ENCODE measurements at regions not wholly inside any gene's neighbourhood (a gene's known extent, or its start where the extent isn't known, plus 50 kb on each side); places are given as distances from the start of the nearest gene placed in this dataset.
A peak's percentile ranks its signal among the peaks of the same experiment; 100 is the strongest.

DNA sequence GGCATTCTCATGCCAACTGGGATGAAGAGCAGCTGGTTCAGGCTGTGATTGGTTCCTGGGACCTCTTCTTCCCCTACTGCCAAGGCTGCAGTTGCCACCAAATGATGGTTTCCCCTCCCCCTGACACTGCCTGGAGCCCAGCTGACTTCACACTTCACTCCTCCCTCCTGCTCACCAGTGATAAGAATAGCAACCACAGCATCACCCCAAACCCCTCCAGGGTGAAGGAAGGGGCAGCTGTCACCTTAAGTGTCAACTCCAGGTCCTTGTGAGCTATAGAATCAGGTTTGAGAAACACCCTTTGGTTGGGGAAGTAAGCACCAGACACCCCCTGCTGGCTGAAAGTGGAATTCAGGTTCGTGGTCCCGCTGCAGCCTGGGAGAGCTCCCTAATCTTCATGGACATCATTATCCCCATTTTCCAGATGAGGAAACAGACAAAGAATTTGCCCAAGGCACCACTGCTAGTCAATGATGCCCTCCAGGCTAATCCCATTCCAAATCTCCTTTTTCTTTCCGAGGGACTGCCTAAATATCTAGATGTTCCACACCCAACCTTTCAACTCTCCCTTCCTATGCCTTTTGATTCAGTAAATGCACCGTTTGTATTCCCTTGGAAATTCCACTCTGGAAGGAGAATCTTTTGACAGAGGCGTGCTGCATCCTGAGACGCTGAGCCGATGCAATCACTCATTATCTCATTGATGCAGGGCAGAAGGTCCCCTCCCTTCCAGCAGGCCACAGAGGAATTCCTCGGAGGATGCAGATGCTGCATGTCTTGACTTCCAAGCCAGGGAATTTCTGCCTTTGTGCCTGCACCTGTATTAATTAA, 50.6 kb upstream of the UQCRFS1 start:
- DNase-seq (peak; percentile 26 to 44), ATAC-seq (peak; percentile 25 to 61)
- H3K27me3 ChIP-seq, result no peaks in the 10 kb centered on the region
- intact Hi-C loops (cut with DNase I; ENCODE audit: low total_unique reads), result loop anchor here (1.0 to 5.0 kb wide), 3 partner anchors 50 to 527 kb away; partner anchors contain the start of gene UQCRFS1
- no peaks in the 10 kb centered on the region for H3K9me3 ChIP-seq
- H3K4me3 ChIP-seq, result no peak overlapping the region
- TF ChIP-seq, protein P1, sequence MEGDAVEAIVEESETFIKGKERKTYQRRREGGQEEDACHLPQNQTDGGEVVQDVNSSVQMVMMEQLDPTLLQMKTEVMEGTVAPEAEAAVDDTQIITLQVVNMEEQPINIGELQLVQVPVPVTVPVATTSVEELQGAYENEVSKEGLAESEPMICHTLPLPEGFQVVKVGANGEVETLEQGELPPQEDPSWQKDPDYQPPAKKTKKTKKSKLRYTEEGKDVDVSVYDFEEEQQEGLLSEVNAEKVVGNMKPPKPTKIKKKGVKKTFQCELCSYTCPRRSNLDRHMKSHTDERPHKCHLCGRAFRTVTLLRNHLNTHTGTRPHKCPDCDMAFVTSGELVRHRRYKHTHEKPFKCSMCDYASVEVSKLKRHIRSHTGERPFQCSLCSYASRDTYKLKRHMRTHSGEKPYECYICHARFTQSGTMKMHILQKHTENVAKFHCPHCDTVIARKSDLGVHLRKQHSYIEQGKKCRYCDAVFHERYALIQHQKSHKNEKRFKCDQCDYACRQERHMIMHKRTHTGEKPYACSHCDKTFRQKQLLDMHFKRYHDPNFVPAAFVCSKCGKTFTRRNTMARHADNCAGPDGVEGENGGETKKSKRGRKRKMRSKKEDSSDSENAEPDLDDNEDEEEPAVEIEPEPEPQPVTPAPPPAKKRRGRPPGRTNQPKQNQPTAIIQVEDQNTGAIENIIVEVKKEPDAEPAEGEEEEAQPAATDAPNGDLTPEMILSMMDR (IDR thresholded peaks at IDR 0.05 in 4 of 5, conservative IDR thresholded peaks at IDR 0.05 in 1 of 5), result peak; percentile 52 to 78 (median 68)
- no peak for TF ChIP-seq POLR2A (IDR thresholded peaks at IDR 0.05)
- no peaks in the 10 kb centered on the region for H3K36me3 ChIP-seq
- in situ Hi-C loops (cut with MboI; ENCODE audit: low sequenced_read_pairs in 4 of 4), result loop anchor here in 3 of 4 donors (10.0 to 25.0 kb wide), 4 partner anchors 151 to 529 kb away; no protein-coding TSS in a partner anchor
- H3K27ac ChIP-seq, result peak overlapping the region in 1 of 4 donors; percentile 15
- H3K4me1 ChIP-seq, result peaks cover 12 to 19% of the 10 kb centered on the region in 2 donors

DNA sequence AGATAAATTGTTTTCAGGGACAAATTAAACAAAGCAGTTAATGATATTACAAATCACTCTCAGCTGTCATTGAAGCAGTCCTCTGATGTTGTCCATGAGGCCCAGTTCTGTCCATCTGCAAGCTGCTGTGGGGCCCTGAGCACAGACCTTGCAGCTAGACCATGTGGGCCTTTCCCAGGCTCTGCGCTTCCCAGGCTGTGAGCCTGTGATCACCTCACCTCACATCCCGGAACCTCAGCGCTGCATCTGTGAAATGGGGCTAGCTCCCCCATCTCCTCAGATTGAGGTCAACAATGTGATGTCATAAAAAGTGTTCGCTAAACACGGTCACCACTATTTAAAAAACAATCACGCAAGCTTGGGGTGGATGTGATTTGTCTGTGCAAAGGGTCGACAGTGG, 51.9 kb upstream of the UQCRFS1 start:
- H3K27me3 ChIP-seq, result no peaks in the 10 kb centered on the region
- ATAC-seq (no peak), DNase-seq (no peak)
- in situ Hi-C loops (cut with MboI; ENCODE audit: low sequenced_read_pairs in 4 of 4) (loop anchor here in 3 of 4 donors (10.0 to 25.0 kb wide), 4 partner anchors 153 to 530 kb away; no protein-coding TSS in a partner anchor), intact Hi-C loops (cut with DNase I; ENCODE audit: low total_unique reads) (loop anchor here (2.0 to 5.0 kb wide), 2 partner anchors 298 to 528 kb away; no protein-coding TSS in a partner anchor)
- no peaks in the 10 kb centered on the region for H3K36me3 ChIP-seq
- TF ChIP-seq, protein P1 (IDR thresholded peaks at IDR 0.05 in 4 of 5, conservative IDR thresholded peaks at IDR 0.05 in 1 of 5), result no peak
- no peak for TF ChIP-seq POLR2A (IDR thresholded peaks at IDR 0.05)
- H3K27ac ChIP-seq, result no peak overlapping the region
- H3K4me1 ChIP-seq, result peaks cover 7 to 19% of the 10 kb centered on the region in 2 donors
- H3K9me3 ChIP-seq, result no peaks in the 10 kb centered on the region
- H3K4me3 ChIP-seq, result no peak overlapping the region

DNA sequence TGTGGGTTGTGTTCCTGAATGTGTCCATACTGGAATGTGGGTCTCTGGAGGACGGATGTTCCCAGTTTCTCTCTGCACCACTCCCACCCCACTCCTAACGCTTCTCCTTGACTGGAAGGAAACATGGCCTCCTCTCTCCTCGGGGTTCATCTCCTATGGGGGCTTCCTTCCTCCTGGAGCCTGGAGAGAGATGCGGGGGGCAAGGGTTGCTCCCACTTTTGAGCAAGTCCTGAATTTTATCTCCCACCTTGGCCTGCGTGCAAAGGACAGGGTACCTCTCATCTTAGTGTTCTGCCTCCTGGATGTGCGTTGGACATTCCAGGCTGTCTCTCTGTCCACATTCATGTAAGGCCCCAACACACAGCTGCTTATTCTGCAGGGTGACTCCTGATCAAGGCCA, 52.5 kb upstream of the UQCRFS1 start:
- ATAC-seq, result no peak
- in situ Hi-C loops (cut with MboI; ENCODE audit: low sequenced_read_pairs in 4 of 4), result loop anchor here in 3 of 4 donors (10.0 to 25.0 kb wide), 4 partner anchors 153 to 531 kb away; no protein-coding TSS in a partner anchor
- intact Hi-C loops (cut with DNase I; ENCODE audit: low total_unique reads), result loop anchor here (2.0 kb wide), 1 partner anchor 529 kb away; no protein-coding TSS in a partner anchor
- Histone ChIP-seq H3K4me3 (no peak overlapping the region), H3K27ac (no peak overlapping the region), H3K36me3 (no peaks in the 10 kb centered on the region), H3K27me3 (no peaks in the 10 kb centered on the region), H3K4me1 (peaks cover 7 to 15% of the 10 kb centered on the region in 2 donors), H3K9me3 (no peaks in the 10 kb centered on the region)
- no peak for DNase-seq
- TF ChIP-seq, protein P1 (IDR thresholded peaks at IDR 0.05 in 4 of 5, conservative IDR thresholded peaks at IDR 0.05 in 1 of 5), result no peak
- TF ChIP-seq POLR2A (IDR thresholded peaks at IDR 0.05), result no peak

- Histone ChIP-seq H3K4me3 (no peak overlapping the region), H3K27ac (no peak overlapping the region), H3K4me1 (peaks cover 7 to 10% of the 10 kb centered on the region in 2 donors), H3K36me3 (no peaks in the 10 kb centered on the region), H3K9me3 (no peaks in the 10 kb centered on the region), H3K27me3 (no peaks in the 10 kb centered on the region)
- no peak for DNase-seq
- in situ Hi-C loops (cut with MboI; ENCODE audit: low sequenced_read_pairs in 4 of 4), result loop anchor here in 3 of 4 donors (10.0 to 25.0 kb wide), 4 partner anchors 154 to 531 kb away; no protein-coding TSS in a partner anchor
- intact Hi-C loops (cut with DNase I; ENCODE audit: low total_unique reads), result no loop called here
- no peak for ATAC-seq
- TF ChIP-seq, protein P1 (IDR thresholded peaks at IDR 0.05 in 4 of 5, conservative IDR thresholded peaks at IDR 0.05 in 1 of 5), result no peak
- no peak for TF ChIP-seq POLR2A (IDR thresholded peaks at IDR 0.05)
Measured at GRCh38 chr19:29266001-29266400, 53.0 kb upstream of the UQCRFS1 start.

Data from gastrocnemius medialis (tissue), 4 donors.